ENCODE measurements at regions not wholly inside any gene's neighbourhood (a gene's known extent, or its start where the extent isn't known, plus 50 kb on each side); places are given as distances from the start of the nearest gene placed in this dataset.
A peak's percentile ranks its signal among the peaks of the same experiment; 100 is the strongest.
"Not testable (repeated sequence)": the region's sequence is repeated elsewhere in the genome, so short reads cannot be mapped to it uniquely, and the experiment has no call there.

DNA sequence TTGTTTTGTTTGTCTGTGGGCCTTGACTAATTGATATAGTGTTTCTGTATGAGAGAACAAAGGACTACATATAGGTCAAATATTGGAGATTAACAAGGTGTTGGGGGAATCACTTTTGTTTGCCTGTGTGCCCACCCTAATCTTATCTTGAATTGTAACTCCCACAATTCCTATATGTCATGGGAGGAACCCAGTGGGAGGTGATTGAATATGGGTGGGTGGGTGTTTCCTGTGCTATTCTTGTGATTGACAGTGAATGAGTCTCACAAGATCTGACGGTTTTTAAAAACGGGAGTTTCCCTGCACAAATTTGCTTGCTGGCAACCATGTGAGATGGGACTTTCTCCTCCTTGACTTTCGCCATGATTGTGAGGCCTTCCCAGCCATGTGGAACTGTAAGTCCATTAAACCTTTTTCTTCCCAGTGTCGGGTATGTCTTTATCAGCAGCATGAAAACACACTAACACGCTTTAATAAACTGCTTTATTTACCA lies 64.9 kb upstream of the HSPB3 start:
- Histone ChIP-seq H3K4me3 (no peak overlapping the region), H3K9me3 (no peaks in the 10 kb centered on the region), H3K27me3 (no peaks in the 10 kb centered on the region), H3K27ac (no peak overlapping the region), H3K36me3 (no peaks in the 10 kb centered on the region), H3K4me1 (no peaks in the 10 kb centered on the region)
- no peak for TF ChIP-seq POLR2A (IDR thresholded peaks at IDR 0.05)
- TF ChIP-seq, protein P1, sequence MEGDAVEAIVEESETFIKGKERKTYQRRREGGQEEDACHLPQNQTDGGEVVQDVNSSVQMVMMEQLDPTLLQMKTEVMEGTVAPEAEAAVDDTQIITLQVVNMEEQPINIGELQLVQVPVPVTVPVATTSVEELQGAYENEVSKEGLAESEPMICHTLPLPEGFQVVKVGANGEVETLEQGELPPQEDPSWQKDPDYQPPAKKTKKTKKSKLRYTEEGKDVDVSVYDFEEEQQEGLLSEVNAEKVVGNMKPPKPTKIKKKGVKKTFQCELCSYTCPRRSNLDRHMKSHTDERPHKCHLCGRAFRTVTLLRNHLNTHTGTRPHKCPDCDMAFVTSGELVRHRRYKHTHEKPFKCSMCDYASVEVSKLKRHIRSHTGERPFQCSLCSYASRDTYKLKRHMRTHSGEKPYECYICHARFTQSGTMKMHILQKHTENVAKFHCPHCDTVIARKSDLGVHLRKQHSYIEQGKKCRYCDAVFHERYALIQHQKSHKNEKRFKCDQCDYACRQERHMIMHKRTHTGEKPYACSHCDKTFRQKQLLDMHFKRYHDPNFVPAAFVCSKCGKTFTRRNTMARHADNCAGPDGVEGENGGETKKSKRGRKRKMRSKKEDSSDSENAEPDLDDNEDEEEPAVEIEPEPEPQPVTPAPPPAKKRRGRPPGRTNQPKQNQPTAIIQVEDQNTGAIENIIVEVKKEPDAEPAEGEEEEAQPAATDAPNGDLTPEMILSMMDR (IDR thresholded peaks at IDR 0.05): no peak
- no peak for DNase-seq

- Histone ChIP-seq H3K27me3 (no peaks in the 10 kb centered on the region), H3K4me3 (no peak overlapping the region), H3K4me1 (no peaks in the 10 kb centered on the region), H3K36me3 (no peaks in the 10 kb centered on the region), H3K9me3 (no peaks in the 10 kb centered on the region), H3K27ac (no peak overlapping the region)
- TF ChIP-seq, protein P1 (IDR thresholded peaks at IDR 0.05): no peak
- TF ChIP-seq POLR2A (IDR thresholded peaks at IDR 0.05): no peak
- peak in 1 of 3 donors; percentile 49 for DNase-seq
Measured at GRCh38 chr5:54390015-54390414, 65.5 kb upstream of the HSPB3 start.

- DNase-seq, H3K27me3 ChIP-seq, H3K4me1 ChIP-seq, H3K4me3 ChIP-seq, H3K36me3 ChIP-seq, H3K9me3 ChIP-seq, H3K27ac ChIP-seq: not testable (repeated sequence)
Measured at GRCh38 chr5:54389399-54389798, 66.1 kb upstream of the HSPB3 start.

- no peak overlapping the region for H3K4me3 ChIP-seq
- no peaks in the 10 kb centered on the region for H3K36me3 ChIP-seq
- TF ChIP-seq, protein P1 (IDR thresholded peaks at IDR 0.05): no peak
- no peak for TF ChIP-seq POLR2A (IDR thresholded peaks at IDR 0.05)
- H3K27ac ChIP-seq: no peak overlapping the region
- H3K4me1 ChIP-seq: peaks cover 0 to 4% (median 0%) of the 10 kb centered on the region in 4 donors
- DNase-seq: no peak
- no peaks in the 10 kb centered on the region for H3K27me3 ChIP-seq
- H3K9me3 ChIP-seq: no peaks in the 10 kb centered on the region
Measured at GRCh38 chr5:54388811-54389210, 66.7 kb upstream of the HSPB3 start.

DNA sequence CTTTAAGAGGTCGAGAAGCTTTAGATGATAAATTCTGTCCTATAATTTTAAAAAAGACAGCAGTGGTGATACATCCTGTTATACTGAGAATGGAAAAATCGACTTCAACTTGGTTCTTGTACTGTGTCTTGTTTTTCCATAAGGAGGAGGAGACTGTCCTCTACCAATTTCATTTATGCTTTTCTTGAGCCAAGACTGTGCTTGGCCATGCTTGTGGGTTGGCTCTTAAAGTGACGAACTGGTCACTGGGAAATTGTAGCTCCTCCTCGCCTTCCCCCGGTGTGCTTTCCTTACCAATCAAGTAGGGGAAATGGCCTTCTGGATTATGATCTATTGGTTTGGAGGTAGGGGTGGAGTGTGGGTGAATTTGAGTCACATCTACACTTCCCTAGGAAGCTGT lies 67.1 kb upstream of the HSPB3 start:
- Histone ChIP-seq H3K4me3 (no peak overlapping the region), H3K27me3 (no peaks in the 10 kb centered on the region), H3K36me3 (no peaks in the 10 kb centered on the region), H3K9me3 (no peaks in the 10 kb centered on the region), H3K27ac (no peak overlapping the region), H3K4me1 (peaks cover 0 to 4% (median 0%) of the 10 kb centered on the region in 4 donors)
- DNase-seq: no peak
- no peak for TF ChIP-seq POLR2A (IDR thresholded peaks at IDR 0.05)
- TF ChIP-seq, protein P1 (IDR thresholded peaks at IDR 0.05): no peak

DNA sequence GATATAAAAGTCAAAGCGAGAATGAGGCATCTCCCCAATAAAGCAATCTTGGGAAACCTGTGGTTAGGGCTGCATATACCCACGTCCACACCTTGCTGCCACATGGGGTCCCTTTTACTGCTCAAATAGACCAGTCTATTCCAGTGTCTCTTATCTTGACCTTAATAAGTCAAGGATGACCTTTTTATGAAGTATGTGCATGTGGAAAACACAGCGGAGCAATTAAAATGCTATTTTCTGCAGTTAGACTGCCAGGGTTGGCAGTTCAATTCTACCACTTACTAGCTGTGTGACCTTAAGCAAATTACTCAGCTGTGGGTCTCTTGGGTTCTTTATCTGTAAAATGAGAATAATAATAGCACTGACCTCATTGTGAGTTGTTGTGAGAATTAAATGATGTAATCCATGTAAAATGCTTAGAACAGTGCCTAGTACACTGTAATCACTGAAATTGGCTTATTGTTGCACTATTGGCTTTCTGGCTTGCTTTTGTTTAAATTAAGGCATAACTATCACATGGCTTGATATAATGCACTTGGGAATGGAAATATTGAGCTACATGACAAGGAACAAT lies 67.8 kb upstream of the HSPB3 start:
- Histone ChIP-seq H3K4me3 (no peak overlapping the region), H3K4me1 (peaks cover 0 to 4% (median 0%) of the 10 kb centered on the region in 4 donors), H3K36me3 (no peaks in the 10 kb centered on the region), H3K9me3 (no peaks in the 10 kb centered on the region), H3K27ac (no peak overlapping the region), H3K27me3 (no peaks in the 10 kb centered on the region)
- DNase-seq: no peak
- no peak for TF ChIP-seq POLR2A (IDR thresholded peaks at IDR 0.05)
- TF ChIP-seq, protein P1 (IDR thresholded peaks at IDR 0.05): no peak
